ENCODE measurements at regions not wholly inside any gene's neighbourhood (a gene's known extent, or its start where the extent isn't known, plus 50 kb on each side); places are given as distances from the start of the nearest gene placed in this dataset.
"Not testable (repeated sequence)": the region's sequence is repeated elsewhere in the genome, so short reads cannot be mapped to it uniquely, and the experiment has no call there.

DNA sequence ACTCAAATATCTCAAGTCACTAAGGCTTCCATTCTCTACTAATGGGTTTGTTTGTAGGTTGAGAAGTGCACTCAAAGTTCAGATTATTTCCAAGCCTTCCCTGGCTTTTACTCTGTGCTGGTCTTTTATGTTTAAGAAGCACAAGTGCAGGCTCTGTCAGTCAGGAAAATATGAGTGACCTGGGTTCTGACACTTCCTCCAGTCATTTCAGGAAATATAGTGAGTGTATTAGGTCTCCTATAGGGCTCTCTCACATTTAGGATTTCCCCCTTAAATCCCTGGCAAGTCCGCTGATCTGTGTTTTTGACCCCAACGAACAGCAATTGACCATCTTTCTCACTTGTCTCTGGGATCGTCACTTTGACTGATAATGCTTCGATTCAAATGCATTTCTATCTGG lies 210.2 kb downstream of the ARPP21 start:
- H3K27ac Mint-ChIP-seq: no peak overlapping the region
- H3K4me3 Mint-ChIP-seq: no peak overlapping the region
- no peaks in the 10 kb centered on the region for H3K4me1 Mint-ChIP-seq (ENCODE audit: low read depth)
- H3K36me3 Mint-ChIP-seq (ENCODE audit: low read depth): no peaks in the 10 kb centered on the region
- H3K9me3 Mint-ChIP-seq: peaks cover 2% of the 10 kb centered on the region
- DNase-seq: no peak
- no peaks in the 10 kb centered on the region for H3K27me3 Mint-ChIP-seq

- Mint-ChIP-seq H3K36me3 (ENCODE audit: low read depth) (no peaks in the 10 kb centered on the region), H3K27ac (no peak overlapping the region), H3K4me1 (ENCODE audit: low read depth) (no peaks in the 10 kb centered on the region), H3K27me3 (no peaks in the 10 kb centered on the region), H3K4me3 (no peak overlapping the region), H3K9me3 (peaks cover 2% of the 10 kb centered on the region)
- no peak for DNase-seq
Observed at GRCh38 chr3:35849963-35850362, 210.6 kb downstream of the ARPP21 start.

DNA sequence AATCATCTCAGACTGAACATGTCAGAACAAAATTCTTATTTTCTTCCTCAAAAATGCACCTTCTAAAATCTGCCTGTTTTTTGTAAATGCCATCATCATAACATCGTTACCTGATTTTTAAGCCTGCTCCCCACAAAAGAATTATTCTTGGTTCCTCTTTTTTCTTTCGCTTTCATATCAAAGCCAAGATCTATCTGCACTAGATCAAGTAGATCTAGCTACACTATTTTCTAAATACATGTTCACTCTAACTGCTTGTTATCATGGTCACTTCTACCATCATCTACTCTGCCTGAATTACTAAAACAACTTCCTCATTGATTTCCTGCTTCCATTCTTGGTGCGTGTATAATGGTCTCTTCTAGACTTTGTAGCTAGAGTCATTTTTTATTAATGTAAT lies 217.7 kb downstream of the ARPP21 start:
- Mint-ChIP-seq H3K4me1 (ENCODE audit: low read depth) (no peaks in the 10 kb centered on the region), H3K27me3 (no peaks in the 10 kb centered on the region), H3K9me3 (no peaks in the 10 kb centered on the region), H3K4me3 (no peak overlapping the region), H3K36me3 (ENCODE audit: low read depth) (no peaks in the 10 kb centered on the region), H3K27ac (no peak overlapping the region)
- DNase-seq: no peak

DNA sequence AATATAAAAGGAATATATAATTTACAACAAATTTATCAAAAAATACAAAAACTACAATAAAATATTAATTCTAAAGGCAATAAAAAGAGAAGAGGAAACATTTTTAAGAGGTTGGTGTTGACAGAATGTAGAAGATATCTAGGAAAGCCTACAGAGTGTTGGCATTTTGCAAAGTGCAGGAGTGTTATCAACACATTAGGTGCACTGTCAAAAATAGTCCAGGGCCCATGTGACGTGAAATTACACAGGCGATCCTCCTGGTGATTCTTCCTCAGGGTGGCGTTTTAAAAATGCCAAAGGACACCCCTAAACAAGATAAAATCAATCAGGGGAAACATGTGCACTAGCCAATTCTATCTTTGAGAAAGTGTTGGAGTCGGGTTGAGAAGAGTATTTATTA lies 222.7 kb downstream of the ARPP21 start:
- Mint-ChIP-seq H3K4me3 (no peak overlapping the region), H3K27me3 (no peaks in the 10 kb centered on the region)

DNA sequence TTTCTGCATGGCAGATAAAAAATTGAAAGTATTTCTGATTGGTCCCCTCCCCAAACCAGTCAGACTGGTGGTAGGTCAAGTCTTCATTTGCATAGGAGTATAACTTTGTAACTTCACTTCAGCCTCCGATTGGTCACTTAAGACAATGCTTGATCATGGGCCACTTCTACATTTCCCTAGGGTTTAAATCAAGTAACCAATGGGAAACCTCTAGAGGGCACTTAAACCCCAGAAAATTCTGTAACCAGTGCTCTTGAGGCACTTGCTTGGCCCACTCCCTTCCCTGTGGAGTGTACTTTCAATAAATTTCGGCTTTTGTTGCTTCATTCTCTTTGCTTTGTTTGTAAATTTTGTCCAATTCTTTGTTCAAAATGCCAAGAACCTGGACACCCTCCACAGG lies 225.5 kb downstream of the ARPP21 start:
- H3K9me3 Mint-ChIP-seq: no peaks in the 10 kb centered on the region
- no peak overlapping the region for H3K4me3 Mint-ChIP-seq
- no peak overlapping the region for H3K27ac Mint-ChIP-seq
- no peaks in the 10 kb centered on the region for H3K36me3 Mint-ChIP-seq (ENCODE audit: low read depth)
- H3K27me3 Mint-ChIP-seq: no peaks in the 10 kb centered on the region
- no peaks in the 10 kb centered on the region for H3K4me1 Mint-ChIP-seq (ENCODE audit: low read depth)
- DNase-seq: no peak

More for the DNA sequence above, 222.7 kb downstream of the ARPP21 start:
- Mint-ChIP-seq H3K4me1 (ENCODE audit: low read depth) (no peaks in the 10 kb centered on the region), H3K27ac (no peak overlapping the region), H3K36me3 (ENCODE audit: low read depth) (no peaks in the 10 kb centered on the region), H3K9me3 (no peaks in the 10 kb centered on the region)
- no peak for DNase-seq

GRCh38 chr3:35867791-35868190 lies 228.5 kb downstream of the ARPP21 start:
- Mint-ChIP-seq H3K9me3 (no peaks in the 10 kb centered on the region), H3K4me3 (no peak overlapping the region), H3K27ac (no peak overlapping the region), H3K4me1 (ENCODE audit: low read depth) (no peaks in the 10 kb centered on the region), H3K27me3 (no peaks in the 10 kb centered on the region), H3K36me3 (ENCODE audit: low read depth) (no peaks in the 10 kb centered on the region)
- DNase-seq: no peak

DNA sequence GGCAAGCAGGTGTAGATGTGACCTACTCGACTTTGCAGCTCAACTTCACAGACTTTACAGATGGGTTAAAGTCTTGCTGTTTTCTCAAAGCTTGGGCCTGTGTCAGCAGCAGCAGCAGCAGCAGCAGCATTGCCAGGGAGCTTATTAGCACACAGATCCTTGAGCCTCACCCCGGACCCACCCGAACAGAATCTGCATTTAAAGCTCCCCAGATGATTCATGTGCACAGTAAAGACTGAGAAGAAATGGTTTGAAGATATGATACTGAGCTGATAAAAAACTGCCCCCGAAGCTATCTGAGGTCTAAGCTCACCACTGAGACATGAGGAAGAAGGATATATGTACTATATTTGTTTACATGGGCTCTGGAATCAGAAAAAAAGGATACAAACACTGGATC lies 231.7 kb downstream of the ARPP21 start:
- no peaks in the 10 kb centered on the region for H3K36me3 Mint-ChIP-seq (ENCODE audit: low read depth)
- H3K27ac Mint-ChIP-seq: no peak overlapping the region
- no peaks in the 10 kb centered on the region for H3K27me3 Mint-ChIP-seq

GRCh38 chr3:35883929-35884328 lies 244.6 kb downstream of the ARPP21 start:
- no peak overlapping the region for H3K27ac Mint-ChIP-seq
- peaks cover 9% of the 10 kb centered on the region for H3K9me3 Mint-ChIP-seq
- no peaks in the 10 kb centered on the region for H3K4me1 Mint-ChIP-seq (ENCODE audit: low read depth)
- no peak overlapping the region for H3K4me3 Mint-ChIP-seq
- DNase-seq: no peak
- no peaks in the 10 kb centered on the region for H3K36me3 Mint-ChIP-seq (ENCODE audit: low read depth)
- no peaks in the 10 kb centered on the region for H3K27me3 Mint-ChIP-seq

More for the DNA sequence above, 231.7 kb downstream of the ARPP21 start:
- H3K9me3 Mint-ChIP-seq: no peaks in the 10 kb centered on the region
- H3K4me3 Mint-ChIP-seq: no peak overlapping the region
- DNase-seq: no peak
- H3K4me1 Mint-ChIP-seq (ENCODE audit: low read depth): no peaks in the 10 kb centered on the region

DNA sequence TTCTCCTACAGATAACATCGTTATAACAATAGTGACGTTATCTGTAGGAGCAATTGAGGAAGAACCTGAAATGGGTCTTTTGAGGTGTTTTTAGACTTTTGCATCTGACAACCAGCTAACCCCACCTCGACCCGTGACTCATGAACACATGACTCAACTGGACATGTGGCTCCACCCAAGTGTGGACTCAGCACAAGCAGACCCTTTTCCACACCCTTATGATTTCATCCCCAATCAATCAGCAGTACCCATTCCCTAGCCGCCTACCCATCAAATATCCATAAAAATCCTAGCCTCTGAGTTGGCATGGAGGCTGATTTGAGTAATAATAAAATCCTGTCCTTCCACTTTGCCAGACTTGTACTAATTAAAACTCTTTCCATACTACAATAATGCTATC lies 255.4 kb downstream of the ARPP21 start:
- no peaks in the 10 kb centered on the region for H3K36me3 Mint-ChIP-seq (ENCODE audit: low read depth)
- no peaks in the 10 kb centered on the region for H3K4me1 Mint-ChIP-seq (ENCODE audit: low read depth)
- no peaks in the 10 kb centered on the region for H3K27me3 Mint-ChIP-seq
- H3K9me3 Mint-ChIP-seq: no peaks in the 10 kb centered on the region
- H3K4me3 Mint-ChIP-seq: no peak overlapping the region
- no peak for DNase-seq
- H3K27ac Mint-ChIP-seq: no peak overlapping the region

DNA sequence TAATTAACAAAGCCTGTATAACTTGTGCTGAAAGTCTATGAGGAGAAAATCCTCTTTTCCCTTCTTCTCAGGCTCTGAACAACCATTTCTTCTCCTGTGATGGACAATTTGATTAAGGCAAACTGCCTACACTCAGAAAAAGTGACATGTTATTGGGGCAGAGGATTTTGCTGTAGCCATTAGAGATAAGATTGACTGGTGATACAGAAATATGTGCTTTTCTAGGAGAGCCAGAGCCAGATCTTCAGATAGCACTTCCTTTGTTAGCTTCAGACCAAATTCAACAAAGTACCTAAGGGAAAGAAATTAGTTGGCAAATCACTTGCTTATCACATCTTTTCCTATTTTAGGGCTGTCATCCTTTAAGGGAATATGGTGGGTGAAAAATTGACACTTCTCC lies 259.9 kb downstream of the ARPP21 start:
- Mint-ChIP-seq H3K4me1 (ENCODE audit: low read depth) (no peaks in the 10 kb centered on the region), H3K9me3 (no peaks in the 10 kb centered on the region), H3K27me3 (peaks cover 6% of the 10 kb centered on the region), H3K27ac (no peak overlapping the region), H3K4me3 (no peak overlapping the region), H3K36me3 (ENCODE audit: low read depth) (no peaks in the 10 kb centered on the region)
- DNase-seq: no peak

DNA sequence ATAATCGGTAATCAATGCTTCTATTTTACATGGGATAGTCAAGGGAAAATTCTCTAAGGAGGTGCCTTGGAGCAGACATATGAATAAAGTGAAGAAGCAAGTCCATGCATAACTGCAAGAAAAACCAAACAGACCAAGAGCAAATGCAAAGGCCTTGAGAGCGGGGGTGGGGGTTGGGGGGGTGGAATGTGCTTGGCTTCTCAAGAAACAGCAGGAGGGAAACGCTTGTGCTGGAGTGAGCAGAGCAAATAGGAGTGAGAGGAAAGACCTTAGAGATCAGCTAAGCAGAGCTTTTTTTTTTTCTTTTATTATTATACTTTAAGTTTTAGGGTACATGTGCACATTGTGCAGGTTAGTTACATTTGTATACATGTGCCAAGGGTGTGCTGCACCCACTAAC lies 260.8 kb downstream of the ARPP21 start:
- H3K4me3 Mint-ChIP-seq: no peak overlapping the region
- no peaks in the 10 kb centered on the region for H3K36me3 Mint-ChIP-seq (ENCODE audit: low read depth)
- H3K27ac Mint-ChIP-seq: no peak overlapping the region
- no peak for DNase-seq
- H3K4me1 Mint-ChIP-seq (ENCODE audit: low read depth): no peaks in the 10 kb centered on the region
- no peaks in the 10 kb centered on the region for H3K9me3 Mint-ChIP-seq
- H3K27me3 Mint-ChIP-seq: peaks cover 6% of the 10 kb centered on the region

DNA sequence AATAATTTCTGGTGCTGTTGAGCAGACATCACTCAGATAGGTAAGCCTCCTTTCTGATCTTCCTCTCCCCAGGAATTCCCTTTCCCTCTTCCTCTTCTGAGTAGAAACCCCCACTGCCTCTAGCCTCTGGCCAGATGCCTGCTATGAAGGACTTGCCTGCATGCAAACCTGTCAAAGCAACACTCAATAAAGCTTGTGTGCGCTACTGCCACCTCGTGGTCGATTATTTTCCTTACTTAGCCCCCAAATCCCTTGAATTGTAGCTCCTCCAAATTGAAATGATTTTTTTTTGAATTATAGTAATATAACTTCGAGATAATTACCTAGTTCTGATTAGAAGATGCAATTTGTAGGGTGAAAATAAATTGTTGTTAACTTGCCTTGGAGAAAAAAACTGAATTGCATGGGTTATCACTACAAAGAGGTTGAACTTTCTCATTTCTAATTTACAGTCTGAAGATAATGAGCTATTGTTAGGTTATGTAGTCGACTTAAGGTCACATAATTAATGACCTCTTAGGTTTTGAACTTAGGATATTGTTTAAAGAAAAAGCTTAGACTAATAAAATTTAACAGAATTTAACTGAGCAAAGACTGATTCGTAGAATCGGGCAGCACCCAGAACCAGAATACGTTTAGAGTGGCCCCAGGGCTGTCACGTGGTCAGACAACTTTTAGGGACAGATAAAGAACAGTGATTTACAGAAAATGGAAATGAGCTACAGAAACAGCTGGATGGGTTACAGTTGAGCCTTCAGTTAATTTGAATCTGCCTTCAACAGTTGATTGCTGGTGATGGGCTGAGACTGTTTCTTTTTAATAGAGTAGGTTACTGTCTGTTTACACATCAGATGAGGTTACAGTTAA lies 269.3 kb downstream of the ARPP21 start:
- H3K27ac Mint-ChIP-seq: no peak overlapping the region
- peak; percentile 48 for DNase-seq
- H3K27me3 Mint-ChIP-seq: no peaks in the 10 kb centered on the region
- no peak overlapping the region for H3K4me3 Mint-ChIP-seq
- H3K36me3 Mint-ChIP-seq (ENCODE audit: low read depth): no peaks in the 10 kb centered on the region
- H3K9me3 Mint-ChIP-seq: no peaks in the 10 kb centered on the region
- H3K4me1 Mint-ChIP-seq (ENCODE audit: low read depth): no peaks in the 10 kb centered on the region

- no peak overlapping the region for H3K4me3 Mint-ChIP-seq
- H3K27me3 Mint-ChIP-seq: no peaks in the 10 kb centered on the region
- H3K4me1 Mint-ChIP-seq (ENCODE audit: low read depth): no peaks in the 10 kb centered on the region
- peaks cover 6% of the 10 kb centered on the region for H3K9me3 Mint-ChIP-seq
- no peak for DNase-seq
- H3K36me3 Mint-ChIP-seq (ENCODE audit: low read depth): no peaks in the 10 kb centered on the region
- H3K27ac Mint-ChIP-seq: no peak overlapping the region
Observed at GRCh38 chr3:35919160-35919559, 279.8 kb downstream of the ARPP21 start.

DNA sequence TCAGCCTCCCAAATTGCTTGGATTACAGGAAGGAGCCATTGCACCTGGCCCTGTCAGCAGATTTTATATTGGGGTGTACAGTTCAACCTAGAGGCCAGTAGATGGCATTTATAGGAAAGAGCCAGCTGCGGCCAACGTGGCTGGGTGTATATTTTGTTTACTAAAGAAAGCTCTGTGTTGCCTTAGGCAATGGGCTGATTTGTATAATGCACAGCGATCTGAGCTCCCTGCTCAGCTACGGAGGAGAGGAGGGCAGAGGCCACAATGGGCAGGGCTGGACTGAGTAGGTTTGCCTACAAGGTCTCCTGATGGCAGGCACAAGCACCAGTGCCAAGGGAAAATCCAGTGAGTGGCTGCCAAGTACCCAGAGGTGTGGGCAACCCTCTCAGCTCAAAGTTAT lies 282.4 kb downstream of the ARPP21 start:
- H3K27me3 Mint-ChIP-seq: no peaks in the 10 kb centered on the region

DNA sequence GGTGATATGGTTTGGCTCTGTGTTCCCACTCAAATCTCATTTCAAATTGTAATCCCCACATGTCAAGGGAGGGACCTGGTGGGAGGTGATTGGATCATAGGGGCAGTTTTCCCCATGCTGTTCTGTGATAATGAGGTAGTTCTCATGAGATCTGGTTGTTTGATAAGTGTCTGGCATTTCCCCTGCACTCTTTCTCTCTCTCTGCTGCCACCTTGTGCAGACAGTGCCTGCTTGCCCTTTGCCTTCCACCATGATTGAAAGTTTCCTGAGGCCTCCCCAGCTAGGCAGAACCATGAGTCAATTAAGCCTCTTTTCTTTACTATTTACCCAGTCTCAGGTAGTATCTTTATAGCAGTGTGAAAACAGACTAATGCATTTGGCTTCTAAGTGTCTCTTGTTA lies 284.7 kb downstream of the ARPP21 start:
- H3K36me3 Mint-ChIP-seq (ENCODE audit: low read depth); H3K4me3 Mint-ChIP-seq; DNase-seq; H3K27ac Mint-ChIP-seq; H3K27me3 Mint-ChIP-seq; H3K9me3 Mint-ChIP-seq; H3K4me1 Mint-ChIP-seq (ENCODE audit: low read depth): not testable (repeated sequence)

More for the DNA sequence above, 282.4 kb downstream of the ARPP21 start:
- no peaks in the 10 kb centered on the region for H3K36me3 Mint-ChIP-seq (ENCODE audit: low read depth)
- no peak overlapping the region for H3K4me3 Mint-ChIP-seq
- H3K9me3 Mint-ChIP-seq: peaks cover 6% of the 10 kb centered on the region
- no peaks in the 10 kb centered on the region for H3K4me1 Mint-ChIP-seq (ENCODE audit: low read depth)
- DNase-seq: no peak
- no peak overlapping the region for H3K27ac Mint-ChIP-seq

- DNase-seq: no peak
- no peaks in the 10 kb centered on the region for H3K9me3 Mint-ChIP-seq
- H3K27me3 Mint-ChIP-seq: no peaks in the 10 kb centered on the region
- no peaks in the 10 kb centered on the region for H3K4me1 Mint-ChIP-seq (ENCODE audit: low read depth)
- no peaks in the 10 kb centered on the region for H3K36me3 Mint-ChIP-seq (ENCODE audit: low read depth)
- no peak overlapping the region for H3K4me3 Mint-ChIP-seq
- H3K27ac Mint-ChIP-seq: no peak overlapping the region
Observed at GRCh38 chr3:35927441-35927840, 288.1 kb downstream of the ARPP21 start.
